ENCODE measurements at regions not wholly inside any gene's neighbourhood (a gene's known extent, or its start where the extent isn't known, plus 50 kb on each side); places are given as distances from the start of the nearest gene placed in this dataset.
"Not testable (repeated sequence)": the region's sequence is repeated elsewhere in the genome, so short reads cannot be mapped to it uniquely, and the experiment has no call there.

- ATAC-seq; intact Hi-C loops (cut with DNase I); H3K9me3 ChIP-seq; H3K36me3 ChIP-seq; H3K4me1 ChIP-seq; H3K27ac ChIP-seq; H3K4me3 ChIP-seq; H3K27me3 ChIP-seq: not testable (repeated sequence)
- 78% methylated on average over 4 of the region's 6 CpGs for WGBS (ENCODE audit: insufficient coverage, low coverage, low lambda C conversion rate, missing lambda C conversion rate)
- peak in 1 of 3 donors; percentile 42 for DNase-seq
Measured at GRCh38 chr11:48902153-48902450, 81.6 kb downstream of the TRIM51G start.

GRCh38 chr11:48901381-48902152, 82.1 kb downstream of the TRIM51G start:
- DNase-seq = peak in 1 of 3 donors; percentile 25

GRCh38 chr11:48900801-48901181, 82.9 kb downstream of the TRIM51G start:
- intact Hi-C loops (cut with DNase I); ATAC-seq; H3K4me1 ChIP-seq; H3K27me3 ChIP-seq; H3K27ac ChIP-seq; H3K4me3 ChIP-seq; H3K36me3 ChIP-seq; H3K9me3 ChIP-seq: not testable (repeated sequence)
- 76% methylated on average over 10 of the region's 29 CpGs for WGBS (ENCODE audit: insufficient coverage, low coverage, low lambda C conversion rate, missing lambda C conversion rate)
- DNase-seq = peak in 2 of 3 donors; percentile 28 to 46

More at GRCh38 chr11:48901381-48902152, 82.1 kb downstream of the TRIM51G start:
- H3K27me3 ChIP-seq; intact Hi-C loops (cut with DNase I); H3K4me1 ChIP-seq; ATAC-seq; H3K27ac ChIP-seq; H3K4me3 ChIP-seq; H3K9me3 ChIP-seq; H3K36me3 ChIP-seq: not testable (repeated sequence)
- WGBS (ENCODE audit: insufficient coverage, low coverage, low lambda C conversion rate, missing lambda C conversion rate) = 71% methylated on average over 8 of the region's 30 CpGs

- Histone ChIP-seq H3K4me3 (no peak overlapping the region), H3K4me1 (no peaks in the 10 kb centered on the region), H3K36me3 (no peaks in the 10 kb centered on the region), H3K27ac (no peak overlapping the region), H3K9me3 (no peaks in the 10 kb centered on the region), H3K27me3 (no peaks in the 10 kb centered on the region)
- TF ChIP-seq POLR2A (IDR thresholded peaks at IDR 0.05) = no peak
- TF ChIP-seq CTCF (IDR thresholded peaks at IDR 0.05) = no peak
- DNase-seq (peak in 2 of 3 donors; percentile 31 to 51), ATAC-seq (no peak)
- intact Hi-C loops (cut with DNase I) = no loop called here
- 64% methylated on average over 9 of the region's 53 CpGs for WGBS (ENCODE audit: insufficient coverage, low coverage, low lambda C conversion rate, missing lambda C conversion rate)
Measured at GRCh38 chr11:48900131-48900800, 83.4 kb downstream of the TRIM51G start.

GRCh38 chr11:48880021-48880441, 103.7 kb downstream of the TRIM51G start:
- Histone ChIP-seq H3K4me1 (no peaks in the 10 kb centered on the region), H3K9me3 (no peaks in the 10 kb centered on the region), H3K27me3 (no peaks in the 10 kb centered on the region), H3K36me3 (no peaks in the 10 kb centered on the region), H3K27ac (no peak overlapping the region), H3K4me3 (no peak overlapping the region)
- TF ChIP-seq POLR2A (IDR thresholded peaks at IDR 0.05) (no peak), CTCF (IDR thresholded peaks at IDR 0.05) (no peak)
- no peak for ATAC-seq
- 69% methylated on average over 9 of the region's 24 CpGs for WGBS (ENCODE audit: insufficient coverage, low coverage, low lambda C conversion rate, missing lambda C conversion rate)
- DNase-seq = peak in 2 of 3 donors; percentile 35 to 41
- intact Hi-C loops (cut with DNase I) = no loop called here

- Histone ChIP-seq H3K27me3 (no peaks in the 10 kb centered on the region), H3K36me3 (no peaks in the 10 kb centered on the region), H3K27ac (no peak overlapping the region), H3K4me1 (no peaks in the 10 kb centered on the region), H3K9me3 (no peaks in the 10 kb centered on the region), H3K4me3 (no peak overlapping the region)
- no peak for ATAC-seq
- intact Hi-C loops (cut with DNase I) = no loop called here
- no peak for TF ChIP-seq POLR2A (IDR thresholded peaks at IDR 0.05)
- no peak for TF ChIP-seq CTCF (IDR thresholded peaks at IDR 0.05)
- 69% methylated on average over 3 of the region's 3 CpGs for WGBS (ENCODE audit: insufficient coverage, low coverage, low lambda C conversion rate, missing lambda C conversion rate)
- DNase-seq = no peak
Measured at GRCh38 chr11:48879256-48879655, 104.4 kb downstream of the TRIM51G start.
